NB4 (cell line): ENCODE measurements at regions not wholly inside any gene's neighbourhood (a gene's known extent, or its start where the extent isn't known, plus 50 kb on each side); places are given as distances from the start of the nearest gene placed in this dataset.

Experiments used
- MAX ChIP-seq: IDR thresholded peaks from 2 replicates; pipeline ENCODE4 v1.6.1; 2011; ENCODE audit warnings: low read depth, low read length
- POLR2A ChIP-seq: IDR thresholded peaks from 2 replicates; pipeline ENCODE4 v1.6.1; 2011; ENCODE audit warnings: mild to moderate bottlenecking; ENCODE audit not compliant: insufficient read length; ENCODE audit errors: extremely low read depth
- TF ChIP-seq, protein P1 (sequence below): IDR thresholded peaks from one replicate; pipeline ENCODE4 v1.5.1; 2012; ENCODE audit warnings: low read depth, low read length

DNA sequence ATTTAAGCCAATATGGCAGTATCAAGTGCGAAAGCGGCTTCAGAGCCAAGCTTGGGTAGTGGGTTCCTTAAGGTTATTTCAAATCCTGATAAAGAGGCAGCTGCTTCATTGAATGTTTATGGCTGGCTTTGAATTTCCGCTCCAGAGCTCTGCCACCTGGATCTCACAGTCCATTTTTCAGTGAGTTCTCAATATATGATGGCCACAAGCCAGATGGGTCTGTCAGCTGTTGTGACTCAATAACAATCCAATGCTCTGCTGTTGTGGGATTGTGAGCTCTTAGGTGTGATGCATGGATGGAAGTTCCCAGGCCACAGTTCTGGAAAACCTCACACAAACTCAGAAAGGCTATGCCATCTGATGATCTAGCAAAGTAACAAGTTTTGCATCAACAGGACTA lies 743.8 kb upstream of the LRRN3 start:
- TF ChIP-seq, protein P1, sequence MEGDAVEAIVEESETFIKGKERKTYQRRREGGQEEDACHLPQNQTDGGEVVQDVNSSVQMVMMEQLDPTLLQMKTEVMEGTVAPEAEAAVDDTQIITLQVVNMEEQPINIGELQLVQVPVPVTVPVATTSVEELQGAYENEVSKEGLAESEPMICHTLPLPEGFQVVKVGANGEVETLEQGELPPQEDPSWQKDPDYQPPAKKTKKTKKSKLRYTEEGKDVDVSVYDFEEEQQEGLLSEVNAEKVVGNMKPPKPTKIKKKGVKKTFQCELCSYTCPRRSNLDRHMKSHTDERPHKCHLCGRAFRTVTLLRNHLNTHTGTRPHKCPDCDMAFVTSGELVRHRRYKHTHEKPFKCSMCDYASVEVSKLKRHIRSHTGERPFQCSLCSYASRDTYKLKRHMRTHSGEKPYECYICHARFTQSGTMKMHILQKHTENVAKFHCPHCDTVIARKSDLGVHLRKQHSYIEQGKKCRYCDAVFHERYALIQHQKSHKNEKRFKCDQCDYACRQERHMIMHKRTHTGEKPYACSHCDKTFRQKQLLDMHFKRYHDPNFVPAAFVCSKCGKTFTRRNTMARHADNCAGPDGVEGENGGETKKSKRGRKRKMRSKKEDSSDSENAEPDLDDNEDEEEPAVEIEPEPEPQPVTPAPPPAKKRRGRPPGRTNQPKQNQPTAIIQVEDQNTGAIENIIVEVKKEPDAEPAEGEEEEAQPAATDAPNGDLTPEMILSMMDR = no peak
- TF ChIP-seq POLR2A (no peak), MAX (no peak)
